HG03520 (cell line): ENCODE measurements at regions not wholly inside any gene's neighbourhood (a gene's known extent, or its start where the extent isn't known, plus 50 kb on each side); places are given as distances from the start of the nearest gene placed in this dataset.

Source experiments
- ATAC-seq: cut with Tn5 transposase; IDR thresholded peaks from one replicate; pipeline ENCODE4 v1.9.1; 2021; ENCODE audit warnings: mild to moderate bottlenecking, moderate library complexity; ENCODE audit not compliant: unreplicated experiment

GRCh38 chr2:48249631-48250473 lies 64.6 kb upstream of the FOXN2 start:
- ATAC-seq: no peak

- no peak for ATAC-seq
Measured at GRCh38 chr2:48250474-48250844, 64.0 kb upstream of the FOXN2 start.

GRCh38 chr2:48250943-48251342 lies 63.5 kb upstream of the FOXN2 start:
- no peak for ATAC-seq

GRCh38 chr2:48251437-48252148 lies 62.9 kb upstream of the FOXN2 start:
- no peak for ATAC-seq

- no peak for ATAC-seq
Measured at GRCh38 chr2:48253301-48253700, 61.2 kb upstream of the FOXN2 start.

- ATAC-seq: no peak
Measured at GRCh38 chr2:48254839-48255238, 59.6 kb upstream of the FOXN2 start.

- no peak for ATAC-seq
Measured at GRCh38 chr2:48257456-48257855, 57.0 kb upstream of the FOXN2 start.

- no peak for ATAC-seq
Measured at GRCh38 chr2:48258481-48259149, 55.9 kb upstream of the FOXN2 start.

- ATAC-seq: no peak
Measured at GRCh38 chr2:48259811-48260210, 54.7 kb upstream of the FOXN2 start.

- no peak for ATAC-seq
Measured at GRCh38 chr2:48264627-48265026, 49.9 kb upstream of the FOXN2 start.
